HL-60 (cell line): ENCODE measurements at regions not wholly inside any gene's neighbourhood (a gene's known extent, or its start where the extent isn't known, plus 50 kb on each side); places are given as distances from the start of the nearest gene placed in this dataset.

ENCODE experiments used
- DNase-seq, 2 experiments: peaks; one replicate each; pipeline ENCODE4 v3.0.0-alpha.2; 2010 to 2020; ENCODE audit warnings: low read depth in 1 of 2, low spot score in 1 of 2
- H3K27ac ChIP-seq: fragments of 250-450 bp; sonication (Bioruptor Pico); replicated peaks from 2 replicates; pipeline ENCODE4 v1.5.1; 2020; ENCODE audit warnings: mild to moderate bottlenecking, moderate library complexity
- H3K27me3 ChIP-seq: fragments of 250-450 bp; sonication (Bioruptor Pico); 2 replicates; pipeline ENCODE4 v1.5.1; 2021; ENCODE audit warnings: mild to moderate bottlenecking, moderate library complexity; ENCODE audit not compliant: insufficient read depth, poor library complexity, severe bottlenecking
- H3K4me3 ChIP-seq: replicated peaks from 2 replicates; pipeline ENCODE4 v1.5.1; 2011; ENCODE audit warnings: mild to moderate bottlenecking, control low read depth, low read length; ENCODE audit not compliant: insufficient read depth
- GABPA ChIP-seq: IDR thresholded peaks from 2 replicates; pipeline ENCODE4 v1.6.1; 2012; ENCODE audit warnings: low read depth
- POLR2AphosphoS5 ChIP-seq: IDR thresholded peaks from 2 replicates; pipeline ENCODE4 v1.6.1; 2012; ENCODE audit warnings: low read depth
- SPI1 ChIP-seq: IDR thresholded peaks from 2 replicates; pipeline ENCODE4 v1.6.1; 2012; ENCODE audit warnings: low read depth, mild to moderate bottlenecking, borderline replicate concordance
- TF ChIP-seq, protein P1 (sequence below): IDR thresholded peaks from 2 replicates; pipeline ENCODE4 v1.6.1; 2012; ENCODE audit warnings: low read depth; ENCODE audit not compliant: insufficient replicate concordance
- TF ChIP-seq, protein P2 (sequence below): IDR thresholded peaks from one replicate; pipeline ENCODE4 v1.5.1; 2011; ENCODE audit warnings: low read length, control low read depth, inconsistent platforms; ENCODE audit not compliant: insufficient read depth

DNA sequence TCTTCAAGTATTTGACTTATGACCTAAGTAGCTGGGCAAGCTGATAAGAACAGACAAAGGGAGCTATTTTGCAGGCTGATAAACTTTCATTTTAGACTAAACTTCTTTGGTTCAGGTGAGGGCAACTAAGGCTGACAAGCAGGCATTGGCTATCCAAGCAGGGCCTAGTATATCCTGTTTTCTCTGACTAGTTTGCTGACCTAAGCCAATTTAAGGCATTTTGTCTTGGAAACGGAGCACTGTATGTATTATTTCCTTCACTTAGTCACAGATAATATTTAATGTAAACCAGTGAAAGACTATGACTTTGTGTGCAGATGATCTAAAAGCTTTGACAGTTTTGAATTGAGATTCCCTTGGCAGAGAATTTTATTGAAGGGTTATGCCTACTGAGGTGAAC lies 172.5 kb downstream of the POU4F1 start:
- H3K27me3 ChIP-seq, result no peaks in the 10 kb centered on the region
- no peak for DNase-seq
- TF ChIP-seq SPI1 (no peak), GABPA (no peak), POLR2AphosphoS5 (no peak)
- TF ChIP-seq, protein P1, sequence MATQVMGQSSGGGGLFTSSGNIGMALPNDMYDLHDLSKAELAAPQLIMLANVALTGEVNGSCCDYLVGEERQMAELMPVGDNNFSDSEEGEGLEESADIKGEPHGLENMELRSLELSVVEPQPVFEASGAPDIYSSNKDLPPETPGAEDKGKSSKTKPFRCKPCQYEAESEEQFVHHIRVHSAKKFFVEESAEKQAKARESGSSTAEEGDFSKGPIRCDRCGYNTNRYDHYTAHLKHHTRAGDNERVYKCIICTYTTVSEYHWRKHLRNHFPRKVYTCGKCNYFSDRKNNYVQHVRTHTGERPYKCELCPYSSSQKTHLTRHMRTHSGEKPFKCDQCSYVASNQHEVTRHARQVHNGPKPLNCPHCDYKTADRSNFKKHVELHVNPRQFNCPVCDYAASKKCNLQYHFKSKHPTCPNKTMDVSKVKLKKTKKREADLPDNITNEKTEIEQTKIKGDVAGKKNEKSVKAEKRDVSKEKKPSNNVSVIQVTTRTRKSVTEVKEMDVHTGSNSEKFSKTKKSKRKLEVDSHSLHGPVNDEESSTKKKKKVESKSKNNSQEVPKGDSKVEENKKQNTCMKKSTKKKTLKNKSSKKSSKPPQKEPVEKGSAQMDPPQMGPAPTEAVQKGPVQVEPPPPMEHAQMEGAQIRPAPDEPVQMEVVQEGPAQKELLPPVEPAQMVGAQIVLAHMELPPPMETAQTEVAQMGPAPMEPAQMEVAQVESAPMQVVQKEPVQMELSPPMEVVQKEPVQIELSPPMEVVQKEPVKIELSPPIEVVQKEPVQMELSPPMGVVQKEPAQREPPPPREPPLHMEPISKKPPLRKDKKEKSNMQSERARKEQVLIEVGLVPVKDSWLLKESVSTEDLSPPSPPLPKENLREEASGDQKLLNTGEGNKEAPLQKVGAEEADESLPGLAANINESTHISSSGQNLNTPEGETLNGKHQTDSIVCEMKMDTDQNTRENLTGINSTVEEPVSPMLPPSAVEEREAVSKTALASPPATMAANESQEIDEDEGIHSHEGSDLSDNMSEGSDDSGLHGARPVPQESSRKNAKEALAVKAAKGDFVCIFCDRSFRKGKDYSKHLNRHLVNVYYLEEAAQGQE, result no peak
- TF ChIP-seq, protein P2, sequence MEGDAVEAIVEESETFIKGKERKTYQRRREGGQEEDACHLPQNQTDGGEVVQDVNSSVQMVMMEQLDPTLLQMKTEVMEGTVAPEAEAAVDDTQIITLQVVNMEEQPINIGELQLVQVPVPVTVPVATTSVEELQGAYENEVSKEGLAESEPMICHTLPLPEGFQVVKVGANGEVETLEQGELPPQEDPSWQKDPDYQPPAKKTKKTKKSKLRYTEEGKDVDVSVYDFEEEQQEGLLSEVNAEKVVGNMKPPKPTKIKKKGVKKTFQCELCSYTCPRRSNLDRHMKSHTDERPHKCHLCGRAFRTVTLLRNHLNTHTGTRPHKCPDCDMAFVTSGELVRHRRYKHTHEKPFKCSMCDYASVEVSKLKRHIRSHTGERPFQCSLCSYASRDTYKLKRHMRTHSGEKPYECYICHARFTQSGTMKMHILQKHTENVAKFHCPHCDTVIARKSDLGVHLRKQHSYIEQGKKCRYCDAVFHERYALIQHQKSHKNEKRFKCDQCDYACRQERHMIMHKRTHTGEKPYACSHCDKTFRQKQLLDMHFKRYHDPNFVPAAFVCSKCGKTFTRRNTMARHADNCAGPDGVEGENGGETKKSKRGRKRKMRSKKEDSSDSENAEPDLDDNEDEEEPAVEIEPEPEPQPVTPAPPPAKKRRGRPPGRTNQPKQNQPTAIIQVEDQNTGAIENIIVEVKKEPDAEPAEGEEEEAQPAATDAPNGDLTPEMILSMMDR, result no peak
- H3K4me3 ChIP-seq, result no peak overlapping the region
- H3K27ac ChIP-seq, result no peak overlapping the region

DNA sequence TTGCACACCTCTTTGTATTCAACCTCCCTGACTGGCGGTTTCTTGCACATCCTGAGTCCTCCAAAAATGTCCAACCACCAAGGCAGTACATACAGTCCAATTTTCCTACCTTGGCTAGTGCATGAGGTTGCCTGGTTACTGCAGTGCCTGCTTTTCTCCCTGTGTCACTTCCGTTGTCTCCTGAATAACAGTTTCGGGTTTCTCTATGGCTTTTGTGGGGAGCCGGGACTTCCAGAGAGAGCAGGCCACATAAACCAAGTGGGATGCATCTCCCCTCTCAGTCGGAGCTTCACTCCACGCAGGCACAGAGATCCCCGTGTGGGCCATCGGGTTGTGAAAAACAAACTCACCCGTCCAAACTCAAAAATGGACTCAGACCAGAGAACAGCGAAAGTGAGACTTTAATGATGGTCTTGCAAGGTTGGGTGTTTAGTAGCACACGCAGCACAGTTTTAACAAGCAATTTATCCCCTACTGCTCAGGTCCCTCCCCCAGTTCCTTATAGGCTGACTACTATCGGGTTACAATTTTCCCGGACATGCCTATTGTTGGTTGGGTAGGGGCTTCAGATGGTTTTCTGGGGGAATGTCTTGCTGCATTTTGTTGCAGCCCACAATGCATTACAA lies 173.1 kb downstream of the POU4F1 start:
- Histone ChIP-seq H3K4me3 (no peak overlapping the region), H3K27ac (no peak overlapping the region), H3K27me3 (no peaks in the 10 kb centered on the region)
- no peak for TF ChIP-seq POLR2AphosphoS5
- TF ChIP-seq SPI1, result no peak
- TF ChIP-seq, protein P2, result no peak
- TF ChIP-seq GABPA, result no peak
- TF ChIP-seq, protein P1, result no peak
- DNase-seq, result no peak

DNA sequence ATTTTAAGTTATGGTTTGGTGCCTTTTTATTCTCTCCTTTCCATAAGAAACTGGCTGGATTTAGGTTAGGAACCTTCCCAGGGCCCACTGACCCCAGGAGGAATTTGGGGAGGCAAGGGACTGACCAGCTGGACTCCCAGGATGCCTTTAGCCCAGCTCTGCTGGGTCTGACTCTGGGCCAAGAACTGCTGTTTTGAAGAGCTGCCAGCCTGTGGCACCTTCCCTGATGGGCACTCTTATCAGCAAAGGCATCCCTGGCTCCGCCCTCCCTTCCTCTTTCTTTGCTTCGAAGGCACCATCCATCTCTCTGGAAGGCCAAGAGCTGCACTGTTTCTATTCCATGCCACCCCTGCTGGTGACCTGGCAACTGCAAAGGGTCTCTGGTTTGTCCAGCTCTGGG lies 174.7 kb downstream of the POU4F1 start:
- Histone ChIP-seq H3K4me3 (no peak overlapping the region), H3K27me3 (no peaks in the 10 kb centered on the region), H3K27ac (no peak overlapping the region)
- no peak for DNase-seq
- TF ChIP-seq, protein P1, result no peak
- TF ChIP-seq SPI1 (no peak), GABPA (no peak), POLR2AphosphoS5 (no peak)
- TF ChIP-seq, protein P2, result no peak
